ENCODE measurements at regions not wholly inside any gene's neighbourhood (a gene's known extent, or its start where the extent isn't known, plus 50 kb on each side); places are given as distances from the start of the nearest gene placed in this dataset.

- no peaks in the 10 kb centered on the region for H3K79me2 ChIP-seq (ENCODE audit: control insufficient read depth, insufficient read depth, low read length)
- in situ Hi-C loops (cut with MboI), result no loop called here
- intact Hi-C loops (cut with micrococcal nuclease; ENCODE audit: unreplicated experiment), result no loop called here
- no peak overlapping the region for H3K9ac ChIP-seq (ENCODE audit: control insufficient read depth, insufficient read depth, low read length)
- no peaks in the 10 kb centered on the region for H3K4me1 ChIP-seq (ENCODE audit: control insufficient read depth, insufficient read depth, low read length)
- CTCF ChIA-PET, result interaction anchor here (0.6 kb wide), 1 partner anchor 1116 kb away, joined by 3 read pairs; no protein-coding TSS in a partner anchor
- H3K4me3 ChIP-seq, result no peak overlapping the region
- no peak for ATAC-seq
- H4K20me1 ChIP-seq (ENCODE audit: control insufficient read depth, insufficient read depth), result no peaks in the 10 kb centered on the region
- FAIRE-seq, result no peak
- DNase-seq (ENCODE audit: low read depth, low spot score), result no peak
- H3K27me3 ChIP-seq (replicated peaks in 1 of 2; ENCODE audit: control insufficient read depth in 2 of 2, insufficient read depth in 2 of 2, low read length in 1 of 2), result no peaks in the 10 kb centered on the region
- no peaks in the 10 kb centered on the region for H3K36me3 ChIP-seq (ENCODE audit: control insufficient read depth in 2 of 2, insufficient read depth in 2 of 2, low read length in 1 of 2)
- TF ChIP-seq MXI1 (IDR thresholded peaks at IDR 0.05; ENCODE audit: low read depth, low read length) (no peak), HDGF (IDR thresholded peaks at IDR 0.05) (no peak), SUPT20H (IDR thresholded peaks at IDR 0.05; ENCODE audit: borderline replicate concordance, control insufficient read depth, low read depth, low read length) (no peak), FOXM1 (IDR thresholded peaks at IDR 0.05; ENCODE audit: low read depth, low read length) (no peak), DPF2 (IDR thresholded peaks at IDR 0.05) (no peak), RAD51 (IDR thresholded peaks at IDR 0.05) (no peak), STAT3 (IDR thresholded peaks at IDR 0.05; ENCODE audit: low read depth, low read length) (no peak), BCL11A (IDR thresholded peaks at IDR 0.05; ENCODE audit: low read depth, low read length) (no peak)
- H2AFZ ChIP-seq (ENCODE audit: control insufficient read depth, low read depth, low read length), result no peak overlapping the region
- H3K9me3 ChIP-seq (replicated peaks; ENCODE audit: control insufficient read depth, insufficient read depth, low read length), result no peaks in the 10 kb centered on the region
- no peak overlapping the region for H3K27ac ChIP-seq (ENCODE audit: control insufficient read depth, insufficient read depth)
- no TSS peak for BruUV-seq (replicated peaks)
- SMC1A ChIA-PET (ENCODE audit: uncharacterized antibody, unreplicated experiment), result interaction anchor here (0.6 kb wide), 1 partner anchor 27 kb away, joined by 3 read pairs; no protein-coding TSS in a partner anchor
- 8% methylated on average over 2 of the region's 2 CpGs for WGBS (ENCODE audit: insufficient coverage, insufficient replicate concordance, low lambda C conversion rate, missing lambda C conversion rate)
- POLR2A ChIA-PET, result no interaction called here
- H3K4me2 ChIP-seq (ENCODE audit: control insufficient read depth, insufficient read depth), result no peak overlapping the region
- RAD21 ChIA-PET (ENCODE audit: unreplicated experiment), result no interaction called here
Measured at GRCh38 chr13:68046903-68047302, 816.8 kb upstream of the PCDH9 start.

- in situ Hi-C loops (cut with MboI), result no loop called here
- H3K36me3 ChIP-seq (ENCODE audit: control insufficient read depth in 2 of 2, insufficient read depth in 2 of 2, low read length in 1 of 2), result no peaks in the 10 kb centered on the region
- H3K79me2 ChIP-seq (ENCODE audit: control insufficient read depth, insufficient read depth, low read length), result no peaks in the 10 kb centered on the region
- DNase-seq (ENCODE audit: low read depth, low spot score), result peak; percentile 3
- H3K4me1 ChIP-seq (ENCODE audit: control insufficient read depth, insufficient read depth, low read length), result no peaks in the 10 kb centered on the region
- CTCF ChIA-PET, result interaction anchor here (1.5 kb wide), 1 partner anchor 17 kb away, joined by 5 read pairs; no protein-coding TSS in a partner anchor
- POLR2A ChIA-PET, result no interaction called here
- RAD21 ChIA-PET (ENCODE audit: unreplicated experiment), result no interaction called here
- H3K4me3 ChIP-seq, result no peak overlapping the region
- H2AFZ ChIP-seq (ENCODE audit: control insufficient read depth, low read depth, low read length), result no peak overlapping the region
- no peak overlapping the region for H3K27ac ChIP-seq (ENCODE audit: control insufficient read depth, insufficient read depth)
- no peaks in the 10 kb centered on the region for H4K20me1 ChIP-seq (ENCODE audit: control insufficient read depth, insufficient read depth)
- SMC1A ChIA-PET (ENCODE audit: uncharacterized antibody, unreplicated experiment), result interaction anchor here (0.8 kb wide), 1 partner anchor 23 kb away, joined by 4 read pairs; no protein-coding TSS in a partner anchor
- BruUV-seq (replicated peaks), result no TSS peak
- no peak overlapping the region for H3K9ac ChIP-seq (ENCODE audit: control insufficient read depth, insufficient read depth, low read length)
- ATAC-seq, result peak; percentile 87
- 33% methylated on average over 1 of the region's 1 CpG for WGBS (ENCODE audit: insufficient coverage, insufficient replicate concordance, low lambda C conversion rate, missing lambda C conversion rate)
- no peaks in the 10 kb centered on the region for H3K27me3 ChIP-seq (replicated peaks in 1 of 2; ENCODE audit: control insufficient read depth in 2 of 2, insufficient read depth in 2 of 2, low read length in 1 of 2)
- no peak overlapping the region for H3K4me2 ChIP-seq (ENCODE audit: control insufficient read depth, insufficient read depth)
- H3K9me3 ChIP-seq (replicated peaks; ENCODE audit: control insufficient read depth, insufficient read depth, low read length), result no peaks in the 10 kb centered on the region
- no peak for FAIRE-seq
- intact Hi-C loops (cut with micrococcal nuclease; ENCODE audit: unreplicated experiment), result no loop called here
- TF ChIP-seq ZBTB40 (IDR thresholded peaks at IDR 0.05; ENCODE audit: borderline replicate concordance) (no peak), IKZF2 (IDR thresholded peaks at IDR 0.05) (peak in 1 of 2 experiments; percentile 62; a peak in 2 of 4 replicates), TCF12 (IDR thresholded peaks at IDR 0.05; ENCODE audit: low read depth, low read length) (no peak)
Measured at GRCh38 chr13:68030152-68030809, 800.1 kb upstream of the PCDH9 start.
